GM12891 (cell line): ENCODE measurements at regions not wholly inside any gene's neighbourhood (a gene's known extent, or its start where the extent isn't known, plus 50 kb on each side); places are given as distances from the start of the nearest gene placed in this dataset.
"Not testable (repeated sequence)": the region's sequence is repeated elsewhere in the genome, so short reads cannot be mapped to it uniquely, and the experiment has no call there.

Experiments
- DNase-seq: peaks from one replicate; pipeline ENCODE4 v3.0.0; 2011; ENCODE audit warnings: low spot score; ENCODE audit not compliant: insufficient read length
- FAIRE-seq: peaks from 2 replicates; lab custom pipeline; 2011; peaks lifted over from hg19 to GRCh38; lab: Jason Lieb, UNC
- PAX5 ChIP-seq: IDR thresholded peaks from 2 replicates; pipeline ENCODE4 v1.6.1; 2011; ENCODE audit warnings: low read length, moderate library complexity, mild to moderate bottlenecking; ENCODE audit not compliant: insufficient read depth, severe bottlenecking
- POLR2A ChIP-seq: IDR thresholded peaks from 2 replicates; pipeline ENCODE4 v1.6.1; 2011; ENCODE audit warnings: low read depth, low read length, control low read depth
- POLR2AphosphoS5 ChIP-seq: IDR thresholded peaks from 2 replicates; pipeline ENCODE4 v1.6.1; 2011; ENCODE audit warnings: low read depth, low read length, control low read depth
- POU2F2 ChIP-seq: IDR thresholded peaks from 2 replicates; pipeline ENCODE4 v1.6.1; 2011; ENCODE audit warnings: low read depth, mild to moderate bottlenecking, control low read depth, low read length, moderate library complexity
- SPI1 ChIP-seq: IDR thresholded peaks from 2 replicates; pipeline ENCODE4 v1.6.1; 2011; ENCODE audit warnings: low read depth, low read length, control low read depth
- TAF1 ChIP-seq: IDR thresholded peaks from 2 replicates; pipeline ENCODE4 v1.6.1; 2011; ENCODE audit warnings: low read depth, low read length, control low read depth

- DNase-seq, result no peak
- FAIRE-seq, result no peak
- TF ChIP-seq PAX5, result no peak
- no peak for TF ChIP-seq TAF1
- no peak for TF ChIP-seq POLR2AphosphoS5
- TF ChIP-seq POLR2A, result no peak
- no peak for TF ChIP-seq SPI1
Measured at GRCh38 chr2:34789169-34789568, 1190.1 kb upstream of the FAM98A start.

DNA sequence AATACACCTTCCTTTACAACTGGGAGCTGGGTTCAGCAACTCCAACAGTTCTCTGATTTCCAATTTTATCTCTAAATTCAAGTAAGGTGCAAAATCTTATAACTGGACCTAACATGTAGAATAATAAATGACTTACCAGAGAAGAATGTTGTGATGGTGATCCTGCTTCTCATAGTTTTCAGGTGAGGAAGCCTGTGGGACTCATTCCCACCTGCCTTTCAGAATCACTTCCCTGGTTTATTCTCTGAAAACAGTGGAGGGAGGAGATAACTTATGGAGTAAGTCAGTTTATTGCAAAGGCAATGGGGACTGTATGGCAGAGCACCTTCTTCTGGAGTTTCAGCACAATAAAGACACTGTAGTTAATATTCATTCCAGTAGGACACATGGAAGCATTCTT is 1188.2 kb upstream of the FAM98A start:
- no peak for DNase-seq
- no peak for FAIRE-seq
- TF ChIP-seq TAF1, result no peak
- TF ChIP-seq POU2F2, result no peak
- no peak for TF ChIP-seq POLR2AphosphoS5
- no peak for TF ChIP-seq PAX5
- no peak for TF ChIP-seq SPI1
- TF ChIP-seq POLR2A, result no peak

DNA sequence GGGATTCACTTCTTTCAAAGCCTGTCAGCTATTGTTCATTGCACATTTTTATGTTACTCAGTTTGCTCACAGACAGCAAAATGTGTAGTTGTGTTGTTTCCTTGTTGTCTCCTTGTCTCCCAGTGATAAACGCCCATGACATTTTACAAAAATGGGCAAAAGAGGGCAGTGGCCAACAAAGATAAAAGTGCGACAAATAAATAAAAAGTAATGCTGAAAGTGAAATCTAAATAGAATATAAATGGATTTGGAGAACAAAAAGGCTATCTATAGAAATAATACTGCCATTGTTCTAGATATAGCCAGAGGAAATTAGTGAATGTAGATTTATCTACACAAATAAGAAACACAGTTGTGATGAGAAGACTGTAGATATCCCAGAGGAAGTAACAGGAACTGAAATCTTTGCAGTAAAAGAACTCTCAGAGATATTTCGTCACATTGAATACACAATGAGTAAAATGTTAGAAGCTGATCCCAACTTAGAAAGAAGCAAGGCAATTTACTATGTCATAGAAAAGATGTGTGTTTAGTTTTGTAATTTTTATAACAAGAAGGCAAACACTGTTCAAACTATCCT is 1186.2 kb upstream of the FAM98A start:
- no peak for FAIRE-seq
- no peak for TF ChIP-seq POLR2A
- TF ChIP-seq POLR2AphosphoS5, result no peak
- TF ChIP-seq SPI1, result no peak
- TF ChIP-seq POU2F2, result no peak
- no peak for TF ChIP-seq TAF1
- TF ChIP-seq PAX5, result no peak
- DNase-seq, result no peak

- no peak for FAIRE-seq
- no peak for DNase-seq
- TF ChIP-seq POU2F2 (no peak), POLR2A (no peak), TAF1 (no peak), POLR2AphosphoS5 (no peak), PAX5 (no peak), SPI1 (no peak)
Measured at GRCh38 chr2:34784701-34785100, 1185.6 kb upstream of the FAM98A start.

GRCh38 chr2:34750742-34751141 is 1151.6 kb upstream of the FAM98A start:
- not testable (repeated sequence) for FAIRE-seq, DNase-seq

GRCh38 chr2:34747643-34748042 is 1148.5 kb upstream of the FAM98A start:
- TF ChIP-seq TAF1, result no peak
- no peak for TF ChIP-seq SPI1
- no peak for TF ChIP-seq POLR2A
- no peak for TF ChIP-seq PAX5
- TF ChIP-seq POU2F2, result no peak
- TF ChIP-seq POLR2AphosphoS5, result no peak
- DNase-seq, result no peak
- no peak for FAIRE-seq

- no peak for DNase-seq
- no peak for TF ChIP-seq PAX5
- no peak for TF ChIP-seq POLR2A
- no peak for TF ChIP-seq POU2F2
- no peak for TF ChIP-seq TAF1
- TF ChIP-seq POLR2AphosphoS5, result no peak
- no peak for TF ChIP-seq SPI1
- FAIRE-seq, result no peak
Measured at GRCh38 chr2:34738691-34739090, 1139.6 kb upstream of the FAM98A start.

- FAIRE-seq, result no peak
- DNase-seq, result no peak
- no peak for TF ChIP-seq TAF1
- TF ChIP-seq SPI1, result no peak
- TF ChIP-seq PAX5, result no peak
Measured at GRCh38 chr2:34737146-34737545, 1138.0 kb upstream of the FAM98A start.

GRCh38 chr2:34736482-34736881 is 1137.4 kb upstream of the FAM98A start:
- TF ChIP-seq SPI1 (no peak), POU2F2 (no peak), POLR2AphosphoS5 (no peak)
- DNase-seq (no peak), FAIRE-seq (no peak)

DNA sequence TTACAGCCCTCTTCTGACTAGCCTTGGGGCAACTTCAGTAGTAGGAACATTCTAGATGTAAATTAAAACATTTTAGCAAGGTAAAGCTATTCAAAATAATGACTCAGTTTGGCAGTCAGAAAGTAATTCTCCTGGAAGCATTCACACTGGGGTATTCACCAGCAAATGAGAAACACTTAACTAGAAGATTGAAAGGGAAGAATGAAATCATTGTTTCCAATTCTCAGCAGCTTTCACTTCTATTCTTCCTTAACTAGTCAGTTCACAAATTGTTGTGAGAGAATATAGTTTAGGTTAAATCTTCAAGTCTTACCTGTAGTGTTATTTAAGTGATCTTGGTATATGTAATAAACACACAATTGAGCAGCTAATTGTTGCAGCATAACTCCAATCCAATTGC is 1135.6 kb upstream of the FAM98A start:
- FAIRE-seq, result no peak
- TF ChIP-seq POLR2AphosphoS5 (no peak), POU2F2 (no peak), PAX5 (no peak), POLR2A (no peak), SPI1 (no peak), TAF1 (no peak)
- DNase-seq, result no peak

DNA sequence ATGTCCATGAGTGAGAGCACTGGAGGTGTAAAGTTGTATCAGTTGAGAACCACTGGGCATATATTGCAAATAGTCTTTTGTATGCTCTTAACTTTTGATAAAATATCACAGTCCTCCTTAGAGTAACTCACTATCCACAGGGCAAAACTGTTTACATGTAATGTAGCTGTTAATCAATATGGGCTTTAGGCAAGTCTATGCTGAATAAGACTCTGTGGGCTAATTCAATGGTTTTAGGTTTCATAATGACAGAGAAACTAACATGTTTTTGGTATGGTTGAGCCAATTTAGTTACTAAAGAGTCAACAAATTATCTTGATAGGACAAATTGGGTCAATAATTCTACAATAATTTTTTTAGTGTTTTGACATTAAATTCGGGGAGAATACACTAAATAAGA is 1134.9 kb upstream of the FAM98A start:
- no peak for FAIRE-seq
- DNase-seq, result no peak

More for the DNA sequence above, 1134.9 kb upstream of the FAM98A start:
- no peak for TF ChIP-seq TAF1
- TF ChIP-seq POLR2AphosphoS5, result no peak
- TF ChIP-seq PAX5, result no peak
- no peak for TF ChIP-seq POU2F2
- TF ChIP-seq SPI1, result no peak
- no peak for TF ChIP-seq POLR2A
